AG10803 (cell line): ENCODE measurements at regions not wholly inside any gene's neighbourhood (a gene's known extent, or its start where the extent isn't known, plus 50 kb on each side); places are given as distances from the start of the nearest gene placed in this dataset.

Experiments
- DNase-seq: peaks from one replicate; pipeline ENCODE4 v3.0.0; 2010; ENCODE audit warnings: low read depth
- H3K4me3 ChIP-seq: 2 replicates; pipeline ENCODE4 v1.5.1; 2011; ENCODE audit warnings: mild to moderate bottlenecking, low read length, control low read depth
- CTCF ChIP-seq: conservative IDR thresholded peaks from 2 replicates; pipeline ENCODE4 v1.5.1; 2011; ENCODE audit warnings: mild to moderate bottlenecking, low read length, control low read depth, inconsistent platforms

- DNase-seq = no peak
- no peak overlapping the region for H3K4me3 ChIP-seq
- TF ChIP-seq CTCF = no peak
Observed at GRCh38 chr2:16194530-16194929, 254.2 kb downstream of the MYCN start.

- no peak overlapping the region for H3K4me3 ChIP-seq
- no peak for TF ChIP-seq CTCF
- DNase-seq = no peak
Observed at GRCh38 chr2:16194096-16194390, 253.7 kb downstream of the MYCN start.

GRCh38 chr2:16192416-16193216, 252.3 kb downstream of the MYCN start:
- H3K4me3 ChIP-seq = no peak overlapping the region
- DNase-seq = no peak
- TF ChIP-seq CTCF = no peak

GRCh38 chr2:16191431-16192200, 251.3 kb downstream of the MYCN start:
- TF ChIP-seq CTCF = no peak
- H3K4me3 ChIP-seq = no peak overlapping the region
- DNase-seq = no peak

GRCh38 chr2:16190446-16191270, 250.3 kb downstream of the MYCN start:
- H3K4me3 ChIP-seq = no peak overlapping the region
- TF ChIP-seq CTCF = no peak
- no peak for DNase-seq

GRCh38 chr2:16189836-16190160, 249.4 kb downstream of the MYCN start:
- H3K4me3 ChIP-seq = no peak overlapping the region
- no peak for TF ChIP-seq CTCF
- no peak for DNase-seq
